Esophagus squamous epithelium (tissue), 4 donors: ENCODE measurements at regions not wholly inside any gene's neighbourhood (a gene's known extent, or its start where the extent isn't known, plus 50 kb on each side); places are given as distances from the start of the nearest gene placed in this dataset.

Source experiments
- POLR2A ChIP-seq, 4 donors: fragments of 450-650 bp; IDR thresholded peaks; one replicate each; pipeline ENCODE4 v1.6.1; 2017; ENCODE audit warnings: antibody characterized with exemption in 4 of 4, mild to moderate bottlenecking in 4 of 4, moderate library complexity in 3 of 4
- TF ChIP-seq, protein P1 (sequence below), 6 experiments: fragments of 450-650 bp in 4 of 6; fragments of 200-600 bp in 2 of 6; sonication (generic) in 2 of 6; IDR thresholded peaks; one replicate each; pipeline ENCODE4 v1.5.1; 2016 to 2019; ENCODE audit warnings: antibody characterized with exemption in 6 of 6, mild to moderate bottlenecking in 4 of 6, moderate library complexity in 4 of 6

GRCh38 chr4:175062183-175062592, 144.0 kb downstream of the ADAM29 start:
- no peak for TF ChIP-seq POLR2A (IDR thresholded peaks at IDR 0.05)
- TF ChIP-seq, protein P1, sequence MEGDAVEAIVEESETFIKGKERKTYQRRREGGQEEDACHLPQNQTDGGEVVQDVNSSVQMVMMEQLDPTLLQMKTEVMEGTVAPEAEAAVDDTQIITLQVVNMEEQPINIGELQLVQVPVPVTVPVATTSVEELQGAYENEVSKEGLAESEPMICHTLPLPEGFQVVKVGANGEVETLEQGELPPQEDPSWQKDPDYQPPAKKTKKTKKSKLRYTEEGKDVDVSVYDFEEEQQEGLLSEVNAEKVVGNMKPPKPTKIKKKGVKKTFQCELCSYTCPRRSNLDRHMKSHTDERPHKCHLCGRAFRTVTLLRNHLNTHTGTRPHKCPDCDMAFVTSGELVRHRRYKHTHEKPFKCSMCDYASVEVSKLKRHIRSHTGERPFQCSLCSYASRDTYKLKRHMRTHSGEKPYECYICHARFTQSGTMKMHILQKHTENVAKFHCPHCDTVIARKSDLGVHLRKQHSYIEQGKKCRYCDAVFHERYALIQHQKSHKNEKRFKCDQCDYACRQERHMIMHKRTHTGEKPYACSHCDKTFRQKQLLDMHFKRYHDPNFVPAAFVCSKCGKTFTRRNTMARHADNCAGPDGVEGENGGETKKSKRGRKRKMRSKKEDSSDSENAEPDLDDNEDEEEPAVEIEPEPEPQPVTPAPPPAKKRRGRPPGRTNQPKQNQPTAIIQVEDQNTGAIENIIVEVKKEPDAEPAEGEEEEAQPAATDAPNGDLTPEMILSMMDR (IDR thresholded peaks at IDR 0.05): no peak
